GM12892 (cell line): ENCODE measurements at regions not wholly inside any gene's neighbourhood (a gene's known extent, or its start where the extent isn't known, plus 50 kb on each side); places are given as distances from the start of the nearest gene placed in this dataset.

Source experiments
- POLR2A ChIP-seq: IDR thresholded peaks from 2 replicates; pipeline ENCODE4 v1.6.1; 2011; ENCODE audit warnings: low read depth, low read length, control low read depth
- POLR2AphosphoS5 ChIP-seq: IDR thresholded peaks from 2 replicates; pipeline ENCODE4 v1.6.1; 2011; ENCODE audit warnings: low read depth, low read length, control low read depth
- TAF1 ChIP-seq: IDR thresholded peaks from 2 replicates; pipeline ENCODE4 v1.6.1; 2011; ENCODE audit warnings: low read depth, mild to moderate bottlenecking, control low read depth, low read length, borderline replicate concordance

GRCh38 chr6:26217714-26218075, 130.5 kb downstream of the HFE start:
- TF ChIP-seq POLR2A (no peak), POLR2AphosphoS5 (no peak), TAF1 (no peak)
